ENCODE measurements at regions not wholly inside any gene's neighbourhood (a gene's known extent, or its start where the extent isn't known, plus 50 kb on each side); places are given as distances from the start of the nearest gene placed in this dataset.

DNA sequence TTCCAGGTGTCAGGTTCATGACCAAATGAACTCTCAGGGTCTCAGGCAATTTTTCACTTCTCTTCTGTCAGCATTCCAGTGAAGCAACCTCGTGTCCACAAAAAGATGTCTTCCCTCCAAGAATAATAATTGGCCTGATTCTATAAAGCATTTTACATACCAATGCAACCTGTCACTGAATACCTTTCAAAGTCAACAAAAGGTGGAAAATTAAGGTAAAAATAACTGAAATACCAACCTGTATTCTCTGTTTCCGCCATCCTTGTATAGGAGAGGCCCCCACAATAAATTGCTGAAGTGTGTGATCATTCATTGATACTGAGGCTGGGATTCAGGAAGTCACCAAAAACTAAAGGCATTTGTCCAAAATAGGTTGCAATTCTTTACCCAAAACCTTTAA is 77.4 kb upstream of the TMEM45B start:
- TF ChIP-seq, protein P1, sequence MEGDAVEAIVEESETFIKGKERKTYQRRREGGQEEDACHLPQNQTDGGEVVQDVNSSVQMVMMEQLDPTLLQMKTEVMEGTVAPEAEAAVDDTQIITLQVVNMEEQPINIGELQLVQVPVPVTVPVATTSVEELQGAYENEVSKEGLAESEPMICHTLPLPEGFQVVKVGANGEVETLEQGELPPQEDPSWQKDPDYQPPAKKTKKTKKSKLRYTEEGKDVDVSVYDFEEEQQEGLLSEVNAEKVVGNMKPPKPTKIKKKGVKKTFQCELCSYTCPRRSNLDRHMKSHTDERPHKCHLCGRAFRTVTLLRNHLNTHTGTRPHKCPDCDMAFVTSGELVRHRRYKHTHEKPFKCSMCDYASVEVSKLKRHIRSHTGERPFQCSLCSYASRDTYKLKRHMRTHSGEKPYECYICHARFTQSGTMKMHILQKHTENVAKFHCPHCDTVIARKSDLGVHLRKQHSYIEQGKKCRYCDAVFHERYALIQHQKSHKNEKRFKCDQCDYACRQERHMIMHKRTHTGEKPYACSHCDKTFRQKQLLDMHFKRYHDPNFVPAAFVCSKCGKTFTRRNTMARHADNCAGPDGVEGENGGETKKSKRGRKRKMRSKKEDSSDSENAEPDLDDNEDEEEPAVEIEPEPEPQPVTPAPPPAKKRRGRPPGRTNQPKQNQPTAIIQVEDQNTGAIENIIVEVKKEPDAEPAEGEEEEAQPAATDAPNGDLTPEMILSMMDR (IDR thresholded peaks at IDR 0.05; ENCODE audit: extremely low read depth, missing control alignments): no peak
- DNase-seq (ENCODE audit: low spot score): no peak

- no peak for DNase-seq (ENCODE audit: low spot score)
- TF ChIP-seq, protein P1 (IDR thresholded peaks at IDR 0.05; ENCODE audit: extremely low read depth, missing control alignments): no peak
Observed at GRCh38 chr11:129739339-129739738, 76.3 kb upstream of the TMEM45B start.

GRCh38 chr11:129740125-129740719 is 75.4 kb upstream of the TMEM45B start:
- DNase-seq (ENCODE audit: low spot score): no peak
- TF ChIP-seq, protein P1 (IDR thresholded peaks at IDR 0.05; ENCODE audit: extremely low read depth, missing control alignments): no peak

GRCh38 chr11:129743112-129743815 is 72.4 kb upstream of the TMEM45B start:
- TF ChIP-seq, protein P1 (IDR thresholded peaks at IDR 0.05; ENCODE audit: extremely low read depth, missing control alignments): no peak
- no peak for DNase-seq (ENCODE audit: low spot score)

- TF ChIP-seq, protein P1 (IDR thresholded peaks at IDR 0.05; ENCODE audit: extremely low read depth, missing control alignments): no peak
Observed at GRCh38 chr11:129747071-129747470, 68.6 kb upstream of the TMEM45B start.

DNA sequence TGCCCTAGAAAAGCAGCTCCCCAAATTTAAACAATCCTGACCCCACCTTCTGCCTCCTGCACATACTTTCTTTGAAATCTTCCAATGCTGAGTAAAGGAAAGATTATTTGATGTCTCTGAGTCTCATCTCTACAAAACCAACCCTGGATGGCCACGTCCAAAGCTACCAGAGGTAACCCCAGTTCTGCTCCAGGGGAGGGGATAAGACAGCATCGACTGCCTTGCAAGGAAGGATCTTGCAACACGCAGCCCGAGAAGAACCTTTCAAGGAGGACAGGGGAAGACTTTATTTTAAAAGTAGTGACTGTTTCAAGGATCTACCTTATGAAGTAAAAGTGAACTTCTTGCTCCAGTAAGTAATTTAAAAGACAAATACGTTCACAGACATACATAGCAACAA is 66.5 kb upstream of the TMEM45B start:
- TF ChIP-seq, protein P1 (IDR thresholded peaks at IDR 0.05; ENCODE audit: extremely low read depth, missing control alignments): no peak
- DNase-seq (ENCODE audit: low spot score): no peak

More at GRCh38 chr11:129747071-129747470, 68.6 kb upstream of the TMEM45B start:
- DNase-seq (ENCODE audit: low spot score): no peak

All from GM20000 (cell line).